Ammon's horn (tissue), 1 donor: ENCODE measurements at regions not wholly inside any gene's neighbourhood (a gene's known extent, or its start where the extent isn't known, plus 50 kb on each side); places are given as distances from the start of the nearest gene placed in this dataset.
"Not testable (repeated sequence)": the region's sequence is repeated elsewhere in the genome, so short reads cannot be mapped to it uniquely, and the experiment has no call there.

Experiments
- DNase-seq: peaks from one replicate; pipeline ENCODE4 v3.0.0-alpha.2; 2016; ENCODE audit warnings: low spot score

DNA sequence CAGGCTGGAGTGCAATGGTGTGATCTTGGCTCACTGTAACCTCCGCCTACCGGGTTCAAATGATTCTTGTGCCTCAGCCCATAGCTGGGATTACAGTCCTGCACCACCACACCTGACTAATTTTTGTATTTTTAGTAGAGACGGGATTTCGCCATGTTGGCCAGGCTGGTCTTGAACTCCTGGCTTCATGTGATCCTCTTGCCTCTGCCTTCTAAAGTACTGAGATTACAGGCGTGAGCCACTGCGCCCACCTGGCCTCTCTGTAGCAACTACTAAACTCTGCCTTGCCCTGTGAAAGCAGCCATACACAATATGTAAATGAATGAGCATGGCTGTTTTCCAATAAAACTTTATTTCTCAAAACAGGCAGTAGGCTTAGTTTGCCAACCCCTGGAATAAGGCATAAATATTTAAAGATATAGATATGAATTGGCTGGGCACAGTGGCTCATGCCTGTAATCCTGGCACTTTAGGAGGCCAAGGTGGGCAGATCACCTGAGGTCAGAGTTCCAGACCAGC lies 127.9 kb upstream of the ZNF217 start:
- DNase-seq, result not testable (repeated sequence)

DNA sequence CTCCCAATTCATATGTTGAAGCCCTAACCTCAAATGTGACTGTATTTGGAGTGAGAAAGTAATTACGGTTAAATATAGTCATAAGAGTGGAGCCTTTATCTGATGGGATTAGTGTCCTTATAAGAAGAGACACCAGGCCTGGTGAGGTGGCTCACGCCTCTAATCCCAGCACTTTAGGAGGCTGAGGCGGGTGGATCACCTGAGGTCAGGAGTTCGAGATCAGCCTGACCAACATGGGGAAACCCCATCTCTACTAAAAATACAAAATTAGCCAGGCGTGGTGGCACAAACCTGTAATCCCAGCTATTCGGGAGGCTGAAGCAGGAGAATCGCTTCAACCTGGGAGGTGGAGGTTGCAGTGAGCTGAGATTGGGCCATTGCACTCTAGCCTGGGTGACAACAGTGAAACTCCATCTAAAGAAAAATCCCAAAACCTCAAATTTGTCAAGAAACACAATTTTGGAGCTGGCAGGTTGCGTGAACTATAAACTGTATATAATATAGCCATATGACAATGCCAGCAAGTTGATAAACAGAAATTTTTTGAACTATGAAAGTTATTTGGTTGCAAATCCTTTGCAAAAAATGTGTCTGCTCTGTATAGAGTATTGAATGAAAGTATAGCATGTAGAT lies 125.6 kb upstream of the ZNF217 start:
- DNase-seq, result not testable (repeated sequence)

DNA sequence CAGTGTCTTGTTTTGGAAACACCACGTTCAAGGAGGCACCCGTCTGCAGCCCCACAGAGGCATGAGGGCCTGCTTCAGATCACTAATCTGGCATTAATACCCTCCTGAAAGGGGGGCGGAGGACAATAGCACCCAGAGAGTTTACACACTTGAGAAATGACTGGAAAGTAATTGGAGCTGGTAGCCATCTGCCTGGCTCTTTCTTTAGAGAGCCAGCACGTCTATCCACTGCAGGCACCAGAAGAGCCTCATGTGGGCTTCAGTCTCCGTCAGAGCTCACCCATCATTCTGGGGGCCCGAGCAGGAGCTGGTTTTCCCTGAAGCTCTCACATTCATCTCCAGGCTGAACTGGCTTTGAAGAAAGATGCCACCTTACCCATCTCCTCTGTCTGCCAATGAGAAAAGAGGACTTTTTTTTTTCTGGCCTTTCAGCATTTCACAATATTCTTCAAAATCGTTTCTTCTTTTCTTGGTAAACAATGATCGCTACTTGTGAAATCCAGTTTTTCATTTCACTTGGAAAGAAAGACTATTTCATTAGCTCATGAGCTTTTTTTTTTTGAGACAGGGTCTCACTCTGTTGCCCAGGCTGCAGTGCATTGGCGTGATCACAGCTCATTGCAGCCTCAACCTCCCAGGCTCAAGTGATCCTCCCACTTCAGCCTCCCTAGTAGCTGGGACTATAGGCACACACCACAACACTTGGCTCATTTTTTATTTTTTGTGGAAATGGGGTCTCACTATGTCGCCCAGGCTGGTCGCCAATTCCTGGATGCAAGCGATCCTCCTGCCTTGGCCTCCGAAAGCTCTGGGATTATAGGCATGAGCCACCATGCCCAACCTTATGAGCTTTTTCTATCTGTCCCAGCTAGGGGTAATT lies 124.7 kb upstream of the ZNF217 start:
- DNase-seq, result no peak

DNA sequence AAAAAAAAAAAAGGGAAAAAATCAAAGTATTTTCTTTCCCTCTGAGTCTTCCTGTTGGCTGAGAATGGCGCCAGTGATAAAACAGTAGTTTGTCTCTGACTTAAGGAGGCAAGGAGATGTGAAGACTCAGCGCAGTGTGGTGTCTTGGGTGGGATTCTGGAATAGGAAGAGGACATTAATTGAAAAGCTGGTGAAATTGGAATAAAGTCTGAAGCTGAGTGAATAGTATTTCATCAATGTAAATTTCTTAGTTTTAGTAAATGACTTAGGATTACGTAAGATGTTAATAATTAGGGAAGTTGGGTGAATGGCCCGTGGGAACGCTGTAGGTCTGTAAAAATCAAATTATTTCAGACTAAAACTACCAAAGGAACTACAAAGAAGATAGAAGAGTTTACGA lies 122.8 kb upstream of the ZNF217 start:
- no peak for DNase-seq

DNA sequence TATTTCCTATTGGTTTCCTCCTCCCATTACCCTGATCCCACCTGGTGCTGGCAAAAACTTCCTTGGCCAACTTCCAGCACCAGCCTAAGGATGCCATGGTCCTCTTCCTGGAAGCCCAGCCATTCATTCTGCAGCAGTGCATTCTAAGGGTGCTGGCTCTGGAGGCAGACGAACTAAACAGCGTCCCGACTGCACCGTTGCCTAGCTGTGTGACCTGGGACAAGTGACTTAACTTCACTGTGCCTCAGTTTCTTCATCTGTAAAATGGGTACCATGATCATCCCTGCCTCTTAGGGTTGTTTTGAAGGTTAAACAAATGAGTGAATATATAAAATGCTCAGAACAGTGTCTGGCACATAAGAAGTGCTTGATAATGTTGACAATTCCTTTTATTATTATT lies 120.9 kb upstream of the ZNF217 start:
- DNase-seq, result no peak

DNA sequence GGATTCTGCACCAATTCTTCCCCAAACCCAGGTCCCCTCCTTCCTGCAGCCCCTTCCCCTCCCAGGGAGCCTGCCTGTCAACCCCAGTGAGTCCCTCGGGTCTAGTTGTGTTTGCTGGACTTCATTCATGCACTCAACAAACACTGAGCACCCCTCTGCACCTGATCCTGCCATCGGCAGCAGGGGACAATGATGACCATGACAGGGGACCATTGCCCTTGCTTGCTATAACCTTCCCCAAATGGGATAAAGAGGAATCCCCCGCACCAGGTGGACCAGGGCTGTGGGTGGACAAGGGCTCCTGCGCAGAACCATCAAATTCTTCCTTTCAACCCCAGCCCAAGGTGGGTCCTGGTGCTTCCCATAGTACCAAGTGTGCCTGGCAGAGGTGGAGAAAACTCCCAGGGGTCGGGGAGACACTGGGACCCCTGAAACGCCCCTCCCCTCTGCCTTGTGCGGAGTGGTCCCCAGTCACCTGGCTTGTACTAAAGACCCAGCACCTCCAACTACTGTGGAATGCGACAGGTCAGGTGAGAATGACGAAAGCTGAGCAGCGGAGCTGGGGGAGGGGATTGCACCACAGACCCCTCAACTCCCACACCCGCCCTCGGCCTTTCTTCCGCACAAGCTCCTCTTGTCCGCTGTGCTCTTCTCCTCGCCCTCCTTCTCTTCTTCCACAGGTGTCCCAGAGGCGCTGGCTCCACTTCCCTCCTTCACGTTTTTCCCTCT lies 119.9 kb upstream of the ZNF217 start:
- no peak for DNase-seq

DNA sequence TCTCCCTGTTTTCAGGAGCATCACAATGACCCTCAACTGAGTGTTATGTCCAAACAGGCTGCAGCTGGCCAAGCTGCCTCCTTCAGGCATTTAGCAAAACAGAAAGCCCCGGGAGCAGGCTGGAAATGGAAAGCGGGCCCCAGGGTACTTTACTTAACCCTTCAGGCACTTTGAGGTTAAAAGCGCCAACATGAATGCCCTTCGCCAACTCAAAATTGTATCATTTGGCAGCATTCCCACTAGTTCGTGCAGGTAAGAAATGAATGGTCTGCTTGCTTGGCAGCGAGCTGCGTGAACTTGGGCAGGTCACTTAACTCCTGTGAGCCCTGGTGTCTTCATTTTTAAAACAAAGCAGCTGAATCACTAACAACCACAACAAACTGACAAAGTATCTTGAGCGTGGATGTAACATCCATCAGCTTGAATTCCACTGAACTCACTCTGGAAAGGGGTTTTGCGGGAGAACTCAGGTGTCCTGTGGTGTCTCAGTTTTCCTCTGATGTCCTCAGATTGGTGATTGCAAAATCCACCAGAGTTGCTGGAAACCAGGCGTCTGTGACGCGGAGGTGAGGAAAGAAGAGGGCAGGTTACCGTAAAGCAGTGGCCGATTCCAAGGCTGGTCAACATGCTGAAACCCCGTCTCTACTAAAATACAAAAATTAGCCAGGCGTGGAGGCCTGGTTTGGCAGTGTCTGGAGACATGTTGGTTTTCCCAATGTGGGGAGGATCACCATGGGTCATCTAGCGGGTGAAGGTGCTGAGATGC lies 118.8 kb upstream of the ZNF217 start:
- no peak for DNase-seq

DNA sequence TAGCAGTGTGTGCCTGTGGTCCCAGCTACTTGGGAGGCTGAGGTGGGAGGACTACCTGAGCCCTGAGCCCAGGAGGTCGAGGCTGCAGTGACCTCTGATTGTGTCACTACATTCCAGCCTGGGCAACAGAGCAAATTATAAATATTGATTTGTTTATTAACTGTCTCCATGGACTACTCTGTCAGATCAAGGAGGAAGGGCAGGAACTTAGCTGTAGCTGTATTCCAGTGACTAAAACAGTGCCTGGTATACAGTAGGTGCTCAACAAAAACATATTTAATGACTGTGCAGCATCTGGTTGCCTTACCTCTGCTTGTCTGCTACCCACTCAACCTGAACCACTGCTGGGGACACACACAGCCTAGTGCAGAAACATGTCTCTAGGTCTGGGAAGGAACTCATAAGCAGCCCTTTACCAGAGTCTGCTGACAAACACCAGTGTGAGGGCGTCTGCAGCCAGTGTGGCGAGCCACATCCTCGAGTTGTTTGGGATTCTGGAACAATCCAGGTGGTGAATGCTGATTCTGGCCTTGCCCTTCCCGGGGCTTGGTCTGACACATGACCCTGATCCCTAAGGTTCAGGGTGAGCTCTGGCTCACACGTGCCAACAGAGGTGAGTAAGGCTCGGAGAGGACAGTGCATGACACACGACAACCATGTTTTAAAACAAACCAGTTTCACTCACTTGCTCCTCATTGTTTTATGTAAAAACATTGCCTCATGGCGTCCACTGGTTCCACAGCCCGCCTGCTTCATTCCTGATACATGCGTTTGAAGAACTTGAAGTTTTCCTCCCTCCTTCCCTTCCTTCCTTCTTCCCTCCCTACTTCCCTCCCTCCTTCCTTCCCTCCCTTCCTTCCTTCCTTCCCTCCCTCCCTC lies 117.9 kb upstream of the ZNF217 start:
- no peak for DNase-seq

DNA sequence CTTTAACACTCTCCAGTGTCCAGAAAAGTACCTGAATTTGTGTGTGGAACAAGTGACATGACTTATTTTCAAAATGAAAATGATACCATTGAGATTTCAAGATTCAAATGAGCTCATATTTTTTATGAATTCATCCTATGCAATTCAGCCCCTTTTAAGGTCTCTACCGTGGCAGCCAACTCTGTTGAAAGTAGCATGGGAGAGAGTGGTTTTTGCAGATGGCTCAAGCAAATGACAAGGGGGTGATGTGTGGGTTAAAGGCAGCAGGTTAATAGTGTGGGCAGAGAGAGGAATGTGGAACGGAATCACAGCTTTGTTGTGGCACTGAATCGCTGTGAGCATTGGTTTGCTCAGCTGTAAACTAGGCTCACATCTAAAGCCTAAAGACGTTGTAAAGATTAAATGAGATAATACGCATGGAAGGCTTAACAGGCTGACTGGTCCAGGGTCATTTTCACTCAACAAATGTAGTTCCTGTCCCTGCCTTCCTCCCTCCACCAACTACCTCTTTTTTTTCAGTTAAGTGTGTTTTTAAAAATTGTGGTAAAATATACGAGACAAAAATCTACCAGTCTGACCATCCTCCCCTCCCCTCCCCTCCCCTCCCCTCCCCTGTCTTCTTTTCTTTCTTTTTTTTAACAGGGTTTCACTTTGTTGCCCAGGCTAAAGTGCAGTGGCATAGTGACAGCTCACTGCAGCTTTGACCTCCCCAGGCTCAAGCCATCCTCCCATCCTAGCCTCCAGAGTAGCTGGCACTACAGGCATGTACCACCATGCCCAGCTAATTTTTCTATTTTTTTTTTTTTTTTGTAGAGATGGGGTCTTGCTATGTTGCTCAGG lies 114.7 kb upstream of the ZNF217 start:
- no peak for DNase-seq

DNA sequence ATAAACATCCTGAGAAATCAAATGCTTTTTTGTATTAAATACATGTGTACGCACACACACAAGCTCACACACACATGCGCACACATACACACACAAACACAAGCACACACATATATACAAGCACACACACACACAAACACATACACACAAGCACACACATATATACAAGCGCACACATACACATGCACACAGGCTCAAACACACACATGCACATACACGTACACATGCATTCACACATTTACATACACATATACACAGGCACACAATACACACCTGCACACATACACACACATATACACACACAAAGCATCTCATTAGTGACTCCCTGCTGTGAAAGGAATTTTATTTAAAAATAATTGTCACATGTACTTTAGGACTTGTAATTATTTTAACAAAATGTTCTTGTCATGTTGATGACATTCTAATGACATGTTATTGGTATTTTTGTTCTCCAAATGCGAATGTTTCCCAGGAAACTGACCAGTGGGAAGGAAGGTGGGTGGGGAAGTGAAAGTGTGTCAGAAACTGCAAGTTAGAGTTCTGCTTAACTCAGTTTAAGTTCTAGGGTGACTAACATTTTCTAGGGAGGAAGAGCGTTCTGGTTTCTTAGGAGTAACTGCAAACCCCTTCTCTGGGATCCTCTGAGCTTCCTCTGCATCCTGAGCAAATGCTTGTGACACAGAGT lies 113.9 kb upstream of the ZNF217 start:
- DNase-seq, result peak; percentile 37

DNA sequence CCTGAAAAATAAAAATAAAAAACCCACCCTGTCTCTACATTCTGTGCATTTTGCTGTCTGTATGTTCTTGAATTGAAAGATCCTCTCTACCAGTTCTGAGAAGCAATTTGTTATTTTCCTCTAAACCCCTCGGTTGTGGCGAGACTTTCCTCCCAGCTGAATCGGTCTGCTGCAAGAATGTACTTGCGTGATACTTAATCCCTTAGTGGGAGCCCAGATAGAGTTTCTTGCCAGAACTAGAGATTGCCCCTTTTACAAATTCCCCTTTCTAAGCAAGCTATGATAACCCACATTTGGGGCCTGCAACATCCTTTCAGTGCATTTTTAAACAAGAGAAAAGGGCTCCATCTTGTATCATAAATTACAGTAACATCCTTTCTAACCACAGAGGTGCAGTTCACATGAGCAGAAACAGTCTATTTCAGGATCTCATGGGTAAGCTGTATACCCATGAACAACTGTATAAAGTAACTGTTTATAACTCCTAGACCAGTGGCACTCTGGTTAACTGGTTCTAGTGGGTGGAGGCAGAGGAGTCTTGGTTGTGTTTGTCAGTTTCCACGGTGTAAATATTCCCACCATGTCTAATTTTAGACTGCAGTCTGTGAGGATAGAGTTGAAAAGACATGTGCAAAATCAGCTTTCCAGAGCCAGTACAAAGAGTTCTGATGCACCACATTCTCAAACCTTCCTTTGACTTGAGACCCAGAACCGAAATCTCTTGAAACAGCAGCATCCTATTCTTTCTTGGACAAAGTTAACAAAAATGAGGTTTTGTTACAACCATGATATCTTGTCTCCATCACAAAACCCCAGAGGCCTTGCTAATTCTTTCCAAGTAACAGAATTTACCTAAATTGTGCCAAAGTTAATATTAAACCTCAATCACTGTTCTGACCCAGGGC lies 113.1 kb upstream of the ZNF217 start:
- no peak for DNase-seq

DNA sequence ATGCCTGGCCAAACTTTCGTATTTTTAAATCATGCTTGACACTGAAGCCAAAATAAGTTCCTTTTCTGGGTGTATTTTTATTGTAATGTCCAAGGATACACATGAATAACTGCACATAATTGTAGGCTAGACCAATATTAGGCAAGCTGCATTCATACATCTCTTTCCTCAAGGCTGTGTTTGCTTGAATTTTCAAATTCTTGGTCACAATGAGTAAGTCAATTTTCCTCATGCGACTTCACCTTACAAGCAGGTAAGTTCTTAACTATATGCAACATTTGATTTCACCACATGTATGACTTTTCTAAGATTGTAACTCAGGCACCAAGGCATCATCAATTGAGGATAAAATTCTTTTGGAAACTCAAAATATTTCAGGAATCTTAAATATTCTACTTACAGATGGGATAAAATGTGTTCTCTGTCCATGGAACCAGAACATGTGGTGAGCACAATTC lies 112.4 kb upstream of the ZNF217 start:
- no peak for DNase-seq

DNA sequence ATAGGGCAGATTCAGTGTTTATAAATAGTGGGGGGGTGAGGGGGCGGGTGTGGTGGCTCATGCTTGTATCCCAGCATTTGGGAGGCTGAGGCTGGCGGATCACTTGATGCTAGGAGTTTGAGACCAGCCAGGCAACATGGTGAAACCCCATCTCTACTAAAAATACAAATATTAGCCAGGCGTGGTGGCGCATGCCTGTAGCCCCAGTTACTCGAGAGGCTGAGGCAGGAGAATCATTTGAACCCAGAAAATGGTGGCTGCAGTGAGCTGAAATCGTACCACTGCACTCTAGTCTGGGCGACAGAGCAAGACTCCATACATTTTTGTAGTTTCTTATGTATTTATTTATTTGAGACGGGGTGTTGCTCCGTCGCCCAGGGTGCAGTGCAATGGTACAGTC lies 109.0 kb upstream of the ZNF217 start:
- no peak for DNase-seq

DNA sequence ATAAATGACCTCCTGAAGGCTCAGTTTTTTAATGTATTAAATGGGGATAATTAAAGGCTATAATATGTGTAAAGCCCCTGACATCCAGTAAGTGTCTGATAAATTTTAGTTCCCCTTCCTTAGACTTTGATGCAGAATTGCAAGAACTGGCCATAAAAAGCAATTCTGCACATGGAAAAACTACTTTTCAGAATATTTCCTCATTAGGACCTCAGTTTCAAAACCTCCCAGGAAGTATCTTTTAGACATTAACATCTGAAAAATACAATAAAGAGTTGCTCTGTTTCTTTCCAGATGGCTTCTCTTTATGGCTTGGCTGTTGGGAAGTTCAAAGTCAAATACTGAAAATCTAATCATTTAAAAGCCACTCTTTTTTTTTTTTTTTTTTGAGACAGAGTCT lies 106.3 kb upstream of the ZNF217 start:
- DNase-seq, result no peak

DNA sequence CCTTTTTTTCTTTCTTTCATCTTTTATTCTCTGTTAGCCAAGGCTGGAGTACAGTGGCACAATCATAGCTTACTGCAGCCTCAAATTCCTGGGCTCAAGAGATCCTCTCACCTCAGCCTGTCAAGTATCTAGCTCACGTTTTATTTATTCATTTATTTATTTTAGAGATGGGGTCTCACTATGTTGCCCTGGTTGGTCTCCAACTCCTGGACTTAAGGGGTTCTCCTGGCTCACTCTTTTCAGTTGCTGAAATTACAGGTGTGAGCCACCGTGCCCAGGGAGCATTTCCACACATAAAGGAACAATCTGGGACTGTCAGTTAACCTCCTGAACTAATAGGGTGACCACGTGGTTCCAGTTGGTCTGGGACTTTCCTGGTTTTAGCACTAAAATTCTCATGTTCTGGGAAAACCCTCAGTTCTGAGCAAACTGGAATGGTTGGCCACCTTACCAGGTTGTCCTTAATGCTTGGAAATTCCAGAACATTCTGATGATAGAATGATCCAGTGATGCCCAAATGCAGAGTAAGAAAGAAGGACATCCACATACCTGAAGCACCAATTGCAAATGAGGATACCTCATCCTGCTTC lies 105.5 kb upstream of the ZNF217 start:
- DNase-seq, result no peak

DNA sequence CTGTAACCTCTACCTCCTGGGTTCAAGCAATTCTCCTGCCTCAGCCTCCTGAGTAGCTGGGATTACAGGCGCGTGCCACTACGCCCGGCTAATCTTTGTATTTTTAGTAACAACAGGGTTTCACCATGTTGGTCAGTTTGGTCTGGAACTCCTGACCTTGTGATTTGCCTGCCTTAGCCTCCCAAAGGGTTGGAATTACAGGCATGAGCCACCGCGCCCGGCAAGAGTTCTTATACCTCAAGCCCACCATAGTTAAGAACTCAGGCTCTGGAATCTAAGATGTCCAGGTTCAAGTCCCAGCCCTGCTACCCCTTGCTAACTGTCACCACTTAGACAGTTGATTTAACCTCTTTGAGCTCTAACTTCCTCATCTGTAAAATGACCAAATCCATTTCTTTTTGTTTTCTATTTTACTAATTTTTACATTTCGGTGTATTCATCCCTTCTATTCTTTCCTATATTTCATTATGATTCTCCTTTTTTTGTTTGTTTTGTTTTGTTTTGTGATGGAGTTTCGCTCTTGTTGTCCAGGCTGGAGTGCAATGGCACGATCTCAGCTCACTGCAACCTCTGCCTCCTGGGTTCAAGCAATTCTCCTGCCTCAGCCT lies 104.8 kb upstream of the ZNF217 start:
- no peak for DNase-seq

DNA sequence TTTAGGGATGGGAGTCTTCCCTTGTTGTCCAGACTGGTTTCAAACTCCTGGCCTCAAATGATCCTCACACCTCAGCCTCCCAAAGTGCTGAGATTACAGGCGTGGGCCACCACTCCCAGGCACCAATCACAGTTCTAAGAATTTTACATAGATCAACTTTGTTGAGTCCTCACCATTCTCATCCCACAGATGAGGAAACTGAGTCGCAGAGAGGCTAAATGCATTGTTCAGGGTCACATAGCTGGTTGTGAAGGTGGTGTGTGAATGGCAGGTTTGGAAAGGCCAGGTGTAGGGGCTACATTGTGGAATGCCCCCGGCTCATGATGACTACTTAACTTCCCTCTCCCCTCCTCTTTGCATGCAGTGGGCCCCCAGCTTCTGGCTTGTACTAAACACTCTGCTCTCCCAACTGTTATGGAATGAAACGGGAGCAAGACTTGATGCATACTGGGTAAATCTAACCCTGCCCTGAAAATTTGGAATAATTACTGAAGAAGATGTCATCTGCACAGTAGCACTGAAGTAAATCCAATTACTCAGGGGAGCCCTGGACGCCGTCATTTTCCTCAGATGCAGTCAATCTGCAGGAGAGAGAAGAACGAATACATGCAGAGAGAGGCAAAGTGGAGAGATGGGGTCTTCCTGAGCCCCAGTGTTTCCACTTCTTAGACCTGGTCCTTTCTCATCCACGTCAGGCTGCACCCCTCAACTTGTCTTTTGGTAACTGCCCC lies 102.3 kb upstream of the ZNF217 start:
- DNase-seq, result no peak
